ENCODE measurements at regions not wholly inside any gene's neighbourhood (a gene's known extent, or its start where the extent isn't known, plus 50 kb on each side); places are given as distances from the start of the nearest gene placed in this dataset.

DNA sequence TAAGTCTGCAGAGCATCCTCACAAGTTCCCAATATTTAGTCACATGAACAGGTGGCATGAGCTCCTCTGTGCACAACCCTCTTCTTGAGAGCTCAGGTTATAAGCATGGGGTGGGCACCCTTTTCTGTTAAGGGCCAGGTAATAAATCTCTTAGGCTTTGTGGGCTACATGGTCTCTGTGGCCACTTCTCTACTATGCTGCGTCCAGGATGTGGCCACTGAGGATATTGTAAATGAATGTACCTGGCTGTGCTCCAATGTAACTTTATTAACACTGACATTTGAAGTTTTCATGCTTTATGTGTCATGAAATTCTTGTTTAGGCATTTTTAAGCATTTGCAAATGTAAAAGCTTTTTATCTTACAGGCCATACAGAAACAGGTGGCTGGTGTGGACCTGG lies 116.8 kb upstream of the ST6GAL2 start:
- Mint-ChIP-seq H3K4me3 (no peak overlapping the region), H3K9me3 (no peaks in the 10 kb centered on the region), H3K27me3 (ENCODE audit: low read depth) (no peaks in the 10 kb centered on the region), H3K27ac (no peak overlapping the region), H3K36me3 (ENCODE audit: low read depth) (no peaks in the 10 kb centered on the region), H3K4me1 (peaks cover 52% of the 10 kb centered on the region)
- TF ChIP-seq, protein P1, sequence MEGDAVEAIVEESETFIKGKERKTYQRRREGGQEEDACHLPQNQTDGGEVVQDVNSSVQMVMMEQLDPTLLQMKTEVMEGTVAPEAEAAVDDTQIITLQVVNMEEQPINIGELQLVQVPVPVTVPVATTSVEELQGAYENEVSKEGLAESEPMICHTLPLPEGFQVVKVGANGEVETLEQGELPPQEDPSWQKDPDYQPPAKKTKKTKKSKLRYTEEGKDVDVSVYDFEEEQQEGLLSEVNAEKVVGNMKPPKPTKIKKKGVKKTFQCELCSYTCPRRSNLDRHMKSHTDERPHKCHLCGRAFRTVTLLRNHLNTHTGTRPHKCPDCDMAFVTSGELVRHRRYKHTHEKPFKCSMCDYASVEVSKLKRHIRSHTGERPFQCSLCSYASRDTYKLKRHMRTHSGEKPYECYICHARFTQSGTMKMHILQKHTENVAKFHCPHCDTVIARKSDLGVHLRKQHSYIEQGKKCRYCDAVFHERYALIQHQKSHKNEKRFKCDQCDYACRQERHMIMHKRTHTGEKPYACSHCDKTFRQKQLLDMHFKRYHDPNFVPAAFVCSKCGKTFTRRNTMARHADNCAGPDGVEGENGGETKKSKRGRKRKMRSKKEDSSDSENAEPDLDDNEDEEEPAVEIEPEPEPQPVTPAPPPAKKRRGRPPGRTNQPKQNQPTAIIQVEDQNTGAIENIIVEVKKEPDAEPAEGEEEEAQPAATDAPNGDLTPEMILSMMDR (IDR thresholded peaks at IDR 0.05; ENCODE audit: unreplicated experiment in 3 of 3): no peak

GRCh38 chr2:107005853-107006252 lies 119.9 kb upstream of the ST6GAL2 start:
- TF ChIP-seq, protein P1 (IDR thresholded peaks at IDR 0.05; ENCODE audit: unreplicated experiment in 3 of 3): no peak
- Mint-ChIP-seq H3K9me3 (no peaks in the 10 kb centered on the region), H3K4me1 (peaks cover 45% of the 10 kb centered on the region), H3K27me3 (ENCODE audit: low read depth) (peaks cover 4% of the 10 kb centered on the region), H3K27ac (peak overlapping the region in 1 of 3 experiments; percentile 9), H3K4me3 (no peak overlapping the region), H3K36me3 (ENCODE audit: low read depth) (no peaks in the 10 kb centered on the region)

GRCh38 chr2:107006836-107007235 lies 120.9 kb upstream of the ST6GAL2 start:
- TF ChIP-seq, protein P1 (IDR thresholded peaks at IDR 0.05; ENCODE audit: unreplicated experiment in 3 of 3): no peak
- Mint-ChIP-seq H3K9me3 (no peaks in the 10 kb centered on the region), H3K4me3 (no peak overlapping the region), H3K27ac (peak overlapping the region in 2 of 3 experiments; percentile 13 to 55), H3K36me3 (ENCODE audit: low read depth) (no peaks in the 10 kb centered on the region), H3K4me1 (peaks cover 35% of the 10 kb centered on the region), H3K27me3 (ENCODE audit: low read depth) (peaks cover 4% of the 10 kb centered on the region)

GRCh38 chr2:107007927-107008326 lies 122.0 kb upstream of the ST6GAL2 start:
- no peak overlapping the region for H3K27ac Mint-ChIP-seq
- H3K27me3 Mint-ChIP-seq (ENCODE audit: low read depth): peaks cover 4% of the 10 kb centered on the region
- no peaks in the 10 kb centered on the region for H3K36me3 Mint-ChIP-seq (ENCODE audit: low read depth)
- H3K4me1 Mint-ChIP-seq: peaks cover 38% of the 10 kb centered on the region
- H3K9me3 Mint-ChIP-seq: no peaks in the 10 kb centered on the region
- H3K4me3 Mint-ChIP-seq: no peak overlapping the region
- TF ChIP-seq, protein P1 (IDR thresholded peaks at IDR 0.05; ENCODE audit: unreplicated experiment in 3 of 3): no peak

DNA sequence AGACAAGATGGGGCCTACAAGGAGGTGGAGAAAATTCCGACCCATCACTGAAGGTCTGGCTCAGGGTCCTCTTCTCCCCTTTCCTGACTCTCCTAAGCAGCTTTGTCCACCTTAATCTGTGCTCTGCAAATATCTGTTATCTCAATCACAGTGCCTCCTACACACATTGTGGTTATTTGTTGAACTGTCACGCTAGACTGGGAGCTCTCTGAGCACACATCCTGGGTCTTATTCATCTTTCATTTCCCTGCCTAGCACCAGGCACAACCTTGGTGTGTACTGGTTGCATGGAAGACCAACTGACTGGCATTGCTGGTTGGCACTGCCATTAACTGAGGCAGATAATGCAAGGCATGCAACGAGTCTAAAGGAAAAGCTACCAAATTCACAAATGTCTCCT lies 122.9 kb upstream of the ST6GAL2 start:
- Mint-ChIP-seq H3K27ac (no peak overlapping the region), H3K4me1 (peaks cover 40% of the 10 kb centered on the region), H3K36me3 (ENCODE audit: low read depth) (no peaks in the 10 kb centered on the region), H3K27me3 (ENCODE audit: low read depth) (peaks cover 4% of the 10 kb centered on the region), H3K4me3 (no peak overlapping the region), H3K9me3 (no peaks in the 10 kb centered on the region)
- TF ChIP-seq, protein P1 (IDR thresholded peaks at IDR 0.05; ENCODE audit: unreplicated experiment in 3 of 3): no peak

DNA sequence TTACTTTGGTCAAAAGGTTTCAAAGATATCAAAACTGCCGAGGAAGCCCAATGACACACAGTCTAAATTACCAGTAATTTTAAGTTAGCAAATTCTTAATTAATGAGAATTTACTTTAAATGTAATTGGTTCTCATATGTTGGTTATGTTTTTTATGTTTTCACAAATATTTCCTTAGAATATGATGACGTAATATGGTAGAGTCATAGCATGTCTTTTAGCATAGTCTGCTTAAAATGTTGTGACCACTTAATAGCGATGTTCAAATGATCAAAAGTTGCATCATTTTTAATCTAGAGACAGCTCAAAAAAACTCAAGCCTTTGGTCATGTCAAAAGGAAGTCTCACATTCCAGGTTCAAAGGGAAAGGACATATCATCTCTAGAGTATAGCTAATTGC lies 123.3 kb upstream of the ST6GAL2 start:
- Mint-ChIP-seq H3K27me3 (ENCODE audit: low read depth) (peaks cover 4% of the 10 kb centered on the region), H3K4me1 (peaks cover 36% of the 10 kb centered on the region), H3K4me3 (no peak overlapping the region), H3K27ac (no peak overlapping the region), H3K9me3 (no peaks in the 10 kb centered on the region), H3K36me3 (ENCODE audit: low read depth) (no peaks in the 10 kb centered on the region)
- TF ChIP-seq, protein P1 (IDR thresholded peaks at IDR 0.05; ENCODE audit: unreplicated experiment in 3 of 3): no peak

All from nephron (organoid).